Myocyte (in vitro differentiated cells): ENCODE measurements at regions not wholly inside any gene's neighbourhood (a gene's known extent, or its start where the extent isn't known, plus 50 kb on each side); places are given as distances from the start of the nearest gene placed in this dataset.
A peak's percentile ranks its signal among the peaks of the same experiment; 100 is the strongest.
"Not testable (repeated sequence)": the region's sequence is repeated elsewhere in the genome, so short reads cannot be mapped to it uniquely, and the experiment has no call there.

ENCODE experiments used
- DNase-seq: peaks from one replicate; pipeline ENCODE4 v3.0.0-alpha.2; 2012; ENCODE audit warnings: low read depth

DNA sequence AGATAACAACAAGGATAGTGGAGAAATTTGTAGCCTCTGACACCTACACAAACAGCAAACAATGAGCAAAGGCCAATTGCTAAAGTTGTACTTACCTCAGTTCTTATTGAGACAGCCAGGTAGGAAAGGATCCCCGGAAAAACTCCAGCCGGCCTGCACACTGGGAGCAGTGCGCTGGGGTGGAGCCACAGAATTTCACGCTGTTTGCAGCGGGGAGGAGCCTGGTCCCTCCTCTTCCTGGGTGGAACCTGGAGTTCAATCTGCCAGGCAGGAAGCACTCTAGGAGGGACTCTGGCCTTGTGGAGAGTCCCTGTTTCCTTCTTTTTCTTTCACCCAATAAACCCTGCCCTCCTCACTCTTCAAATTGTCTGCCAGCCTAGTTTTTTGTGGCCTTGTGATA lies 382.6 kb upstream of the TGIF2LX start:
- not testable (repeated sequence) for DNase-seq

DNA sequence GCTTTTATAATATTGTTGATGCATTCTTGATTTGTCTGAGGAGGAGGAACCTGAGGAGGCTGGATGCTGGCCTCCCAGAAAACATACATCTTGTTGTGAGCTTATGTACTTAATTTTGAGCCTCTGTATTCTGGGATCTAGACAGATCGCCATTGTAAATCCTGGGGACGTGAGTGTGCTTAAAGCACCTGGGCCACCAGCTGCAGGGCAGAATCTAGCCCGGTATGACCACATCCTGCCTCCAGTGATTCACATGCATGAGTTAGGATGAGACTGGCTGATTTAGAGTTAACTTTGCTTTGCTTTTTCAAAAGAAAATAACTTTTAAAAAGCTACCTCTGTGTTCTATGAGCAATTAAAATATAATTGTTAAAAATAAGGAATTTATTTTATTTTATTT lies 364.6 kb upstream of the TGIF2LX start:
- not testable (repeated sequence) for DNase-seq

DNA sequence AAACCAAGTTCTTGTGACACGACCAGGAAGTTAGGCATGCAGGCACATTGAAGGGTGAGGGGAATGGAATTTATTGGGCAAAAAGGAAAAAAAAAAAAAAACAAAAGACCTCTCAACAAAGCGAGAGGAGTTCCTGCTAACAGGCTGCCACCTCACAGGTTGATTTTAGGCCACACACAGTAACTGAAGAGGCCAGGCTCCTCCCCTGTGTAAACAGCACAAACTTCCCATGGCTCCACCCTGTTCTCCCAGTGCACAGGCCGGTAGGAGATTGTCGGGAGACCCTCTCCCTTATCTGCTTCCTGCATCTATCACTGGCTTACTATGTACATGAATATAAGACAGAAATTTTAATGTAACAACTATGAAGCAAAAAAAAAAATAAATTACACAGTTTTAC lies 359.6 kb upstream of the TGIF2LX start:
- DNase-seq: not testable (repeated sequence)

DNA sequence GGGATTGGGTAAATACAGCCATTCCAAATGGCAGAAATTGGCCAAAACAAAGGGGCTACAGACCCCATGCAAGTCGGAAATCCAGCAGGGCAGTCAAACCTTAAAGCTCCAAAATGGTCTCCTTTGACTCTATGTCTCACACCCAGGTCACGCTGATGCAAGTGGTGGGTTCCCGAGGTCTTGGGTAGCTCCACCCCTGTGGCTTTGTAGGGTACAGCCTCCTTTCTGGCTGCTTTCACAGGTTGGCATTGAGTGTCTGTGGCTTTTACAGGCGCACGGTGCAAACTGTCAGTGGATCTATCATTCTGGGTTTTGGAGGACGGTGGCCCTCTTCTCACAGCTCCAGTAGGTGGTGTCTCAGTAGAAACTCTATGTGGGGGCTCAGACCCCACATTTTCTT lies 358.6 kb upstream of the TGIF2LX start:
- DNase-seq: not testable (repeated sequence)

DNA sequence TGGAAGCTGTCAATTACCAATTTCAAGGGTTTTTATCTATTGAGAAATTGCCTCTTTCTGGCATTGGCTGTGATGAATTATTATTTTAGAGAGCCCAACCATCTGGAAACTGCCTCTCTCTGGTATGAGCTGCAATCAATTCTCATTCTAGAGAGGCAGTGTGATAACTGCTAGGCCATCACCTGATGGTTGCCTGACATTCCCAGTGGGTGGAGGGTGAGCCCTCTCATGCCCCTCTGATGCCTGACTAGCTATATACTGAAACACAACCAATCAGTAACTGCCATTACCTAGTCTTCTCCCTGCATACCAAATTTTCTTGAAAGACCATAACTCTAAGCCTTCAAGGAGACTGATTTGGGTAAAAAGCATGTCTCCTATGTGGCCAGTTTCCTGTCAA lies 353.9 kb upstream of the TGIF2LX start:
- not testable (repeated sequence) for DNase-seq

DNA sequence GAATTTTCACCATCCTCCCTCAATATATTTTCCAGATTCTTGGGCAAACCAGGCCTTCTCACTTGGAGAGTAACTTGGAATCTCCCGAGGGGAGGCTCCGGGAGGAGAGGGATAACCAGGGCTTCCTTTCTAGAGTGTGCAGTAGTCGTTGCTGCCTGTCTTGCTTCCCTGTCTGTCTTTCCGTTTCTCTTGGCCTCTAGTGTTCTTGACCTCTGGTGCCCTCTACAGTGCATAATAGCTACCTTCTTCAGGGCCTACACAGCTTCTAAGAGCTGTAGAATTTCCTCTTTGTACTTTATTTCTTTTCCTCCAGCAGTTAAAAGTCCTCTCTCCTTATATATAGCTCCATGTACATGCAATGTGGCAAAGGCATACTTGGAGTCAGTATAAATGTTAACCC lies 339.8 kb upstream of the TGIF2LX start:
- DNase-seq: not testable (repeated sequence)

DNA sequence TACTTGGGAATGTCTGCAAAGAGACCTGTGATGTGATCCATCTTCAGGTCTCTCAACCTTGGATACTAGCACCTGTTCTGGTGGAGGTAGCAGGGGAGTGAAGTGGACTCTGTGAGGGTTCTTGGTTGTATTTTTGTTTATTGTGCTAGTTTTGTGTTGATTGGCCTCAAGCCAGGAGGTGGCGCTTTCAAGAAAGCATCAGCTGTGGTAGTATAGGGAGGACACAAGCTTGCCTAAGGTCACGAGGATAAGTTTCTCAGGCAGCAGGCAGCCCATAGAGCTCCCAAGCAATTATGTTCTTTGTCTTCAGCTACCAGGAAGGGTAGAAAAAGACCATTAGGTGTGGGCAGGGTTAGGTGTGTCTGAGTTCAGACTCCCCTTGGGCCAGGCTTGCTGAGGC lies 289.9 kb upstream of the TGIF2LX start:
- DNase-seq: not testable (repeated sequence)

DNA sequence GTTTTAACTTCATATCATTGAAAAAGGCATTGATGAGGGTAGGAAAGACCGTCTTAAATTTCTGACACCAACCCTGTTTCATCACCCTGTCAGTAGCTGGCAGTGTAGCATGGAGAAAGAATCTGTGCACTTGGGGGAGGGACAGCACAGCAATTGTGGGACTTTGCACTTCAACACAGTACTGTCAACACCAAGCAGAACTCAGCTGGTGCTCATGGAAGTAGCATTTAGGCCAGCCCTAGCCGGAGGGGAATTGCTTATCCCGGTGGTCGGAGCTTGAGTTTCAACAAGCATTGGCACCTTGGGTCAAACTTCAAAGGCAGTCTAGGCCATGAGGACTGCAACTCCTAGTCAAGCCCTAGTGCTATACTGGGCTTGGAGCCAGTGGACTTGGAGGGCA lies 285.8 kb upstream of the TGIF2LX start:
- DNase-seq: not testable (repeated sequence)

DNA sequence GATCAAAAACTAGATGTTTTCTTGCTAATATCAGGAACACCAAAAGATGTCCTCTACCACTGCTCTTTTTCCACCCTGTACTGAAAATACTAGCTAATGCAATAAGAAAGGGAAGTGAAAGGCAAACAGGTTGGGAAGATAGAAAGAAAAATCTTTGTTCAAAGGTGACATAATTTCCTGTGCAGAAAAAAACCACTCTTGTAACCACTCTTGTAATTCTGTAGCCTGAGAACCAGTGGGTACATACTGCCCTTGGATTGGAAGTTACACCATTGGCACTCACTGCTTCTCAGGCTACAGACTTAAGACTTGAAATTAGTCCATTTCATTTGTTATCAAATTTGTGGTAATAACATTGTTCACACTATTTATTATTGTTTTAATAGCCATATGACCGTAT lies 263.0 kb upstream of the TGIF2LX start:
- not testable (repeated sequence) for DNase-seq

DNA sequence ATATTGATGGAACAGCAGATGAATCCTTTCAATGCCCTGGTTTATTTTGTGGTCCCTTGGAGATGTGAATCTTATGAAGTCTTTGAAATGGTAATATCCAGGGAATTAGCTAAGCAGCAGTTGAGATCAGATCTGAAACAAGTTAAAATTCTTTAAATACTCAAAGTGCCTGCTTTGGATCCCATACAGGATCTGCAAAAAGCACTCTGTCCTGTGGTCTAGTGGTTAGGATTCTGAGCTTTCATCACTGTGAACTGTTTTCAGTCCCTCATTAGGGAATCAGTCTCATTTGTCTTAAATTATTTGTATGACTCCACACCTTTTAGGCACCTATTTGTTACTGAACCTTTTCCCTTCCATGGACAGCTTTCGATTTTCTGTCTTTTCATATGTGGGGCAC lies 215.2 kb upstream of the TGIF2LX start:
- not testable (repeated sequence) for DNase-seq

DNA sequence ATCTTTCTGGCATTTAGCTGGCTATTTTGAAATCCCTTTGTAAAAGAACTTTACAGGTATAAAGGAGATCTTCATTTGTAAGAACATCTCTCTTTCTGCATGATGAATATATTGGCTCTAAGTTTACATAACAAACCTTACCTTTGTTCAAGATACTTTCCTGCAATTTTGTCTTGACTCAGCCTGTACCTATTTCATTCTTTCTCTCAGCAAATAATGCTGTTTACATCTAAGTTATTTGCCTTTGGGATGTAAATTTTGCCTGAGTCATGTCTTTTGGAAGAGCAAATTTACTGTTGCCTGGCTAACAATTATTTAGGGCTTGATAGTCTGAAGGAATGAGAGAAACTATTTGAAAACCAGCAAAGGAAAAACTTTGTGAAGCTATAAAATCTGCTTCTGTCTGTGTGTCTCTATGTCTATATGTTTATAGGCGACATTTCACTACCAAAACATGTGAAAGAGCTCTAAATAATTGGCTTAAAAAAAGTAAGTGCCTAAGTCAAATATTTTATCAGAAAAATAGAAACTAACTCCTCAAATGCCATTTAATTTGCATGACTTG lies 214.3 kb upstream of the TGIF2LX start:
- DNase-seq: not testable (repeated sequence)

DNA sequence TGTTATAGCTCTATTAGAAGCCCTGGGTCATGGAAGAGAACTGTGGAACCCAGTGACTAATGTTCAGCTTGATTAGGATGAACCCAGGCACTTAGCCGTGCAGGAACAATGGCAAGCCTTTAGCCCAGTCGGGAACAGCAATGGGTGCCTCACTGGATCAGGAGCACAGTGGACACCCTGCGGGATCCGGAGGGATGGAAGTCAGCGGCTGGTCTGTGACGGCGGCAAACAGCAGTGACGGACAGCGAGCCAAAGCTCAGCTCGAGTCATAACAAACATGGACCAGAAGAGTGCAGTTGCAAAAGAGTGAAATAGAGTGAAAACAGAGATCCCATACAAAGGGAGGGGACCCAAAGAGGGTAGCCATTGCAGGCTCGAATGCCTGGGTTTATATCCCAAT lies 187.3 kb upstream of the TGIF2LX start:
- not testable (repeated sequence) for DNase-seq

DNA sequence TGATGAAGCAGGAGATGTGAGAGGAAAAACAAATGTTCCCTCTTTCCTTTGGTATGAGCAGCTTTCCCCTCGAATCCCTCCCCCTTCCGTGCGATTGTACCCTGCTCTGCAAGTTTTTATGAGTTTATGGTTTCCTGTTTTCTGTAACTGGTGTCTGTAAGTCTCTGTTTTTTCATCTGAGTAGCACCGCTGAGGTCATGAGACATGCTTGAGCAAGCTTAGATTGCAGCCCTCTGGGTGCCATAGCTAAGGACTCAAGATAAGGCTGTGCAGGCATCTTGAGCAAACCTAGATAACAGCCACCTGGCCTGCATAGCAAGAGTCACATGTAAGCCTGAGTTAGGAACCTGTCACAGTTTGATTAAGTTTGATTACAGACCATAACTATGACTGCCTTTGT lies 165.2 kb upstream of the TGIF2LX start:
- DNase-seq: not testable (repeated sequence)

DNA sequence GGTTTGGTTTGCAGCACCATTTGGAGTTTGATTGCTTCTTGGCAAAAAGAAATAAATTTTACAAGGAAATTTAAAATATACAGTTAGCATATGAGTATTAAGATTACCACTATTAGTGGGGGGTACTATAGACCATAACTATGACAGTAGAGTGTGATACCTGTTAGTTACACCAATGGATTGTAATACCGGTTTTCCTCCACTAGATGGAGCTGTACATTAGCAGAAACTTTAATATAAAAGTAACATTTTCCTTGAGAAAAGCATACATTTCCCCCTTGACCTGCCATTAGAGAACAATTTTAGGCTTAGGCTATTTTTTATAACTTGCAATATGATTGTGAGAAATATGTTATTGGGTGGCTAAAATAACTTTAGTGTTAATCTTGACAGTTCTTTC lies 163.9 kb upstream of the TGIF2LX start:
- DNase-seq: peak; percentile 0

DNA sequence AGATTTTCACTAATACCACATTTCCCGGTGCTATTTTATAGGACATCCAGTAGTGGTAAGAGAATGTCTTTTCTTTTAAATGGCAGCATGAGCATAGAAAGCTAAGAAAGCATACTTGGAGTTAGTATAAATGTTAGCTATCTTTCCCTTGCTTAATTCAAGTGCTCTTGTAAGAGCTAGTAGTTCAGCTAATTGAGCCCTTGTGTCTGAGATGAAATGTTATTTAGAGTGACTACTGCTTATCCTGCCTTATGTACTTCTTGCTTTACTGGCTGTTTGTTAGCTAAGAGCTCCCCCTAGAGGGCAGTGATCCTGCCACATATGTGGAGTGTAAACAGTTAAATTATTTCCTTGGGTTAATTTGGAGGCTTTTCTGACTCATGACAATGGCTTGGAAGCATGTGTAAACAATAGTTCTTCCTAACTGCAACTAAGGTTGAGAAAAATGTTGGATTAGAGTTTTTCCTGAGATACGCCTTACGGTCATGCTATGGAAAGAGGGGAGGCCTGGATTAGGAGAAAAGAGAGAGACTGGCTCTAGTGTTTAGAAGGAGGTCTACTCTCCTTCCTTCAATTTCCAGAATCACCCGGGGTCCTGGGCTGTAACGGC lies 162.5 kb upstream of the TGIF2LX start:
- not testable (repeated sequence) for DNase-seq

DNA sequence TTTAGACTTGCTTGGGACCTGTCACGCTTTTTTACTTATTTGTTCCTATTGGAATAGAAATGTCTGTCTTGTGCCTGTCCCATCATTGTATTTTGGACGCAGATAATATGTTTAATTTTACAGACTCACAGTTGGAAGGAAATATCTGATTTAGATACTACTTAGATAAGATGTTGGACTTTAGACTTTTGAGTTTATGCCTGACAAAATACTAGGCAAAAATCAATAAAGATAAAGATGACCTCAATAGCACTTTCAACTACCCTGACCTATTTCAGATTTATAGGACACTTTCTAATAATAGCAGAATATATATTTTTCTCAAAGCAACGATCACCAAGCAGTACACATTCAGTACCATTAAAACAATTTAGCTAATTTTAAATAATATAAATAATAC lies 150.1 kb upstream of the TGIF2LX start:
- DNase-seq: not testable (repeated sequence)

DNA sequence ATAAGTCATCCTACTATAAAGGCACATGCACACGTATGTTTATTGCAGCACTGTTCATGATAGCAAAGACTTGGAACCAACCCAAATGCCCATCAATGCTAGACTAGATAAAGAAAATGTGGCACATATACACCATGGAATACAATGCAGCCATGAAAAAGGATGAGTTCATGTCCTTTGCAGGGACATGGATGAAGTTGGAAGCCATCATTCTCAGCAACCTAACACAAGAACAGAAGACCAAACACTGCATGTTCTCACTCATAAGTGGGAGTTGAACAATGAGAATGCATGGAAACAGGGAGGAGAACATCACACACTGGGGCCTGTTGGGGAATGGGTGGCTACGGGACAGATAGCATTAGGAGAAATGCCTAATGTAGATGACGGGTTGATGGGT lies 110.3 kb upstream of the TGIF2LX start:
- DNase-seq: not testable (repeated sequence)

DNA sequence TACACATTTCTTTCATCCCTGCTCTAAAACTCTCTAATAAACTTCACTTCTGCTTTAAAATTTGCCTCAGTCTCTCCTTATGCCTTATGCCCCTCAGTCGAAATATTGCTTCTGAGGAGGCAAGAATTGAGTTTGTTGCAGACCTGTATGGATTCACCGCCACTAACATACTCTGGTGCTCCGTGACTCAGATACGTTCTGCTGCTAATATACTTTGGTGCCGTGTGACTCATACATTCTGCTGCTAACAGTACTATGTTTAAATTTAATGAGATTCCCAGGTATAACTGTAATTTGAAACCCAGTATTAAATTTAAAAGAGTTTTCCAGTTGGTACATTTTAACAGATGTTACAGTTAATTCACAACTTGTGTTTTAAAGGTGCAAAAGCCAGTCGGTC lies 82.0 kb upstream of the TGIF2LX start:
- not testable (repeated sequence) for DNase-seq

DNA sequence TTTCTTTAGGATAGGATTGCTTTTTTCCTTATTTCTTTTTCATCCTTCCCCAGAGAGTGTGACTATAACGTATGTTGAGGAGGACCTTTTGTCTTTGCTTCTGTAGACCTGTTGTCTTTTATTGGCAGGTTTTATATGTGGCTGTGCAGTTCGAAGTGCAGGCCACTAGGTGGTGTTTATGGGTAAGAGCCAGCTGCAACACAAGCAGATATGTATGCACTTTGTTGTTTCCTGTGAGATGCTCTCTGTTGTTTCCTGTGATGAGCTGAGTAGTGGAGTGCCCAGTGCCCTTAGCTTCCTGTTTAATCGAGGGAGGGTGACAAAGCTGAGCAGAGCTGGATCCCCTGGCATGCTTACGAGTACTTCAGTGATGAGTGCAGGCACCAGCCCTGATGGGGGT lies 50.0 kb upstream of the TGIF2LX start:
- not testable (repeated sequence) for DNase-seq
